ENCODE measurements at regions not wholly inside any gene's neighbourhood (a gene's known extent, or its start where the extent isn't known, plus 50 kb on each side); places are given as distances from the start of the nearest gene placed in this dataset.

- H3K4me3 ChIP-seq (ENCODE audit: control insufficient read depth, low read depth, low read length) = no peak overlapping the region
- TF ChIP-seq CTCF (conservative IDR thresholded peaks at IDR 0.05; ENCODE audit: control insufficient read depth, insufficient read depth, low read depth, low read length) = no peak
- DNase-seq (ENCODE audit: low read depth) = peak; percentile 15
Observed at GRCh38 chr20:8967641-8968245, 101.1 kb upstream of the PLCB4 start.

- no peak for TF ChIP-seq CTCF (conservative IDR thresholded peaks at IDR 0.05; ENCODE audit: control insufficient read depth, insufficient read depth, low read depth, low read length)
- DNase-seq (ENCODE audit: low read depth) = no peak
- no peak overlapping the region for H3K4me3 ChIP-seq (ENCODE audit: control insufficient read depth, low read depth, low read length)
Observed at GRCh38 chr20:8969146-8969583, 99.7 kb upstream of the PLCB4 start.

GRCh38 chr20:8971669-8972316, 97.1 kb upstream of the PLCB4 start:
- no peak for TF ChIP-seq CTCF (conservative IDR thresholded peaks at IDR 0.05; ENCODE audit: control insufficient read depth, insufficient read depth, low read depth, low read length)
- H3K4me3 ChIP-seq (ENCODE audit: control insufficient read depth, low read depth, low read length) = no peak overlapping the region
- DNase-seq (ENCODE audit: low read depth) = no peak

GRCh38 chr20:8972963-8973705, 95.8 kb upstream of the PLCB4 start:
- H3K4me3 ChIP-seq (ENCODE audit: control insufficient read depth, low read depth, low read length) = no peak overlapping the region
- no peak for DNase-seq (ENCODE audit: low read depth)
- TF ChIP-seq CTCF (conservative IDR thresholded peaks at IDR 0.05; ENCODE audit: control insufficient read depth, insufficient read depth, low read depth, low read length) = no peak

GRCh38 chr20:8974009-8974708, 94.7 kb upstream of the PLCB4 start:
- no peak for DNase-seq (ENCODE audit: low read depth)
- no peak for TF ChIP-seq CTCF (conservative IDR thresholded peaks at IDR 0.05; ENCODE audit: control insufficient read depth, insufficient read depth, low read depth, low read length)
- H3K4me3 ChIP-seq (ENCODE audit: control insufficient read depth, low read depth, low read length) = no peak overlapping the region

- no peak overlapping the region for H3K4me3 ChIP-seq (ENCODE audit: control insufficient read depth, low read depth, low read length)
- DNase-seq (ENCODE audit: low read depth) = no peak
- no peak for TF ChIP-seq CTCF (conservative IDR thresholded peaks at IDR 0.05; ENCODE audit: control insufficient read depth, insufficient read depth, low read depth, low read length)
Observed at GRCh38 chr20:8981482-8981881, 87.4 kb upstream of the PLCB4 start.
